ENCODE measurements at regions not wholly inside any gene's neighbourhood (a gene's known extent, or its start where the extent isn't known, plus 50 kb on each side); places are given as distances from the start of the nearest gene placed in this dataset.
A peak's percentile ranks its signal among the peaks of the same experiment; 100 is the strongest.

DNA sequence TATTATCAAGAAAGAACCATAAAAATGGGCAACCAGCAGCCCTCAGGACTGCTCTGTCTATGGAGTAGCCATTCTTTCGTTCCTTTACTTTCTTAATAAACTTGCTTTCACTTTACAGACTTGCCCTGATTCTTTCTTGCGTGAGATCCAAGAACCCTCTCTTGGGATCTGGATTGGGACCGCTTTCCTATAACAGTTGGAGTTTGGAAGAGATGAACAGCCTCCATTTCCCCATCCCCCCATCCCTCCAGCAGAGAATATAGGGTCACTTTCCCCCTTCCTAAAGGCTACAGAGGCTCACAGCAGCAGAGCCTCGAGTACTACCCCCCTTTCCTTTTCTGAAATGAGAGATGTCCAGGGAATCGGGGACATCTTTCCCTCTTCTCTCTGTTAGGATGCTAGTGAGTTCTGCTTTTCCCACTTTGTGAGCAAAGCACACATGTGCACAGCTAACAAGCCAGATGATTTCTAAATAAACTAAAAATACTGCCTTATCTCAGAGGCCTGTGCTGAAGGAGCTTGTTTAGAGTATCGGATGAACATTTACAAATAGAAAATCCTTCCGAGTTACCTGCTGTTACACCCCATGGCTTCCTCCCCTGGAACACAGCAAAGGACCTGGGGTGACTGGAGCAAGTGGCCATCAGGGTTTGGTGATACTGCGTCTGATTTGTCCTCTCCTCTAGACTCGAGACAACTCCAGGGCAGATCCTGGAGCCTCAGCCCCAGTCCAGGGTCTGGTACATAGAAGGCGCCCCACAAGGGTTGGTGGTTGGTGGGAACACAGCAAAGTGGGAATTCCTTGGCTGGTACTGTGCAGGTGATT is 144.2 kb downstream of the SLC38A6 start:
- intact Hi-C loops (cut with micrococcal nuclease) = no loop called here
- no peaks in the 10 kb centered on the region for H3K36me3 ChIP-seq (ENCODE audit: control insufficient read depth, insufficient read depth, low read length)
- H3K9me3 ChIP-seq (ENCODE audit: control insufficient read depth, insufficient read depth, low read length) = no peaks in the 10 kb centered on the region
- H3K27me3 ChIP-seq (ENCODE audit: control insufficient read depth, insufficient read depth, low read length) = no peaks in the 10 kb centered on the region
- Mint-ChIP-seq H3K9me3 (no peaks in the 10 kb centered on the region), H3K36me3 (no peaks in the 10 kb centered on the region), H3K4me3 (no peak overlapping the region), H3K27me3 (ENCODE audit: low read depth in 2 of 2) (peaks cover 3 to 11% of the 10 kb centered on the region in 2 donors), H3K27ac (no peak overlapping the region), H3K4me1 (no peaks in the 10 kb centered on the region)
- H3K4me3 ChIP-seq (ENCODE audit: low read length) = no peak overlapping the region
- DNase-seq (no peak), ATAC-seq (no peak)
- H3K27ac ChIP-seq (ENCODE audit: low read length) = no peak overlapping the region
- 82% methylated on average over 7 of the region's 10 CpGs for WGBS (ENCODE audit: insufficient coverage)
- TF ChIP-seq, protein P1, sequence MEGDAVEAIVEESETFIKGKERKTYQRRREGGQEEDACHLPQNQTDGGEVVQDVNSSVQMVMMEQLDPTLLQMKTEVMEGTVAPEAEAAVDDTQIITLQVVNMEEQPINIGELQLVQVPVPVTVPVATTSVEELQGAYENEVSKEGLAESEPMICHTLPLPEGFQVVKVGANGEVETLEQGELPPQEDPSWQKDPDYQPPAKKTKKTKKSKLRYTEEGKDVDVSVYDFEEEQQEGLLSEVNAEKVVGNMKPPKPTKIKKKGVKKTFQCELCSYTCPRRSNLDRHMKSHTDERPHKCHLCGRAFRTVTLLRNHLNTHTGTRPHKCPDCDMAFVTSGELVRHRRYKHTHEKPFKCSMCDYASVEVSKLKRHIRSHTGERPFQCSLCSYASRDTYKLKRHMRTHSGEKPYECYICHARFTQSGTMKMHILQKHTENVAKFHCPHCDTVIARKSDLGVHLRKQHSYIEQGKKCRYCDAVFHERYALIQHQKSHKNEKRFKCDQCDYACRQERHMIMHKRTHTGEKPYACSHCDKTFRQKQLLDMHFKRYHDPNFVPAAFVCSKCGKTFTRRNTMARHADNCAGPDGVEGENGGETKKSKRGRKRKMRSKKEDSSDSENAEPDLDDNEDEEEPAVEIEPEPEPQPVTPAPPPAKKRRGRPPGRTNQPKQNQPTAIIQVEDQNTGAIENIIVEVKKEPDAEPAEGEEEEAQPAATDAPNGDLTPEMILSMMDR (IDR thresholded peaks at IDR 0.05) = no peak
- H3K4me1 ChIP-seq (ENCODE audit: control insufficient read depth, insufficient read depth, low read length) = no peaks in the 10 kb centered on the region

DNA sequence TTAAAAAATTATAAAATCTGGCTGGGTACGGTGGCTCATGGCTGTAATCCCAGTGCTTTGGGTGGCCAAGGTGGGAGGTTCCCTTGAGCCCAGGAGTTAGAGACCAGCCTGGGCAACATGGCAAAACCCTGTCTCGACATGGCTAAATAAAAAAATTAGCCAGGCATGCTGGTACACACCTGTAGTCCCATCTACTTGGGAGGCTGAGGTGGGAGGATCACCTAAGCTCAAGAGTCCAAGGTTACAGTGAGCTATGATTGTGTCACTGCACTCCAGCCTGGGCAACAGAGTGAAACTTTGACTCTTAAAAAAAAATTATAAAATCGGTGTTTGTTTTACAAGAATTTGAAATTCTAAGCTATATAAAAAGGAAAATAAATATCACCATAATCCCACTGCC is 141.8 kb downstream of the SLC38A6 start:
- no peak overlapping the region for H3K4me3 ChIP-seq (ENCODE audit: low read length)
- H3K27me3 ChIP-seq (ENCODE audit: control insufficient read depth, insufficient read depth, low read length) = no peaks in the 10 kb centered on the region
- H3K4me1 Mint-ChIP-seq = no peaks in the 10 kb centered on the region
- TF ChIP-seq, protein P1 (IDR thresholded peaks at IDR 0.05) = no peak
- no peak for DNase-seq
- ATAC-seq = no peak
- no peak overlapping the region for H3K27ac ChIP-seq (ENCODE audit: low read length)
- intact Hi-C loops (cut with micrococcal nuclease) = no loop called here
- WGBS (ENCODE audit: insufficient coverage) = 88% methylated on average over 2 of the region's 3 CpGs
- H3K36me3 Mint-ChIP-seq = no peaks in the 10 kb centered on the region
- H3K27ac Mint-ChIP-seq = no peak overlapping the region
- H3K4me3 Mint-ChIP-seq = no peak overlapping the region
- H3K9me3 Mint-ChIP-seq = no peaks in the 10 kb centered on the region
- no peaks in the 10 kb centered on the region for H3K36me3 ChIP-seq (ENCODE audit: control insufficient read depth, insufficient read depth, low read length)
- H3K27me3 Mint-ChIP-seq (ENCODE audit: low read depth in 2 of 2) = peaks cover 3 to 13% of the 10 kb centered on the region in 2 donors
- no peaks in the 10 kb centered on the region for H3K4me1 ChIP-seq (ENCODE audit: control insufficient read depth, insufficient read depth, low read length)
- H3K9me3 ChIP-seq (ENCODE audit: control insufficient read depth, insufficient read depth, low read length) = no peaks in the 10 kb centered on the region

DNA sequence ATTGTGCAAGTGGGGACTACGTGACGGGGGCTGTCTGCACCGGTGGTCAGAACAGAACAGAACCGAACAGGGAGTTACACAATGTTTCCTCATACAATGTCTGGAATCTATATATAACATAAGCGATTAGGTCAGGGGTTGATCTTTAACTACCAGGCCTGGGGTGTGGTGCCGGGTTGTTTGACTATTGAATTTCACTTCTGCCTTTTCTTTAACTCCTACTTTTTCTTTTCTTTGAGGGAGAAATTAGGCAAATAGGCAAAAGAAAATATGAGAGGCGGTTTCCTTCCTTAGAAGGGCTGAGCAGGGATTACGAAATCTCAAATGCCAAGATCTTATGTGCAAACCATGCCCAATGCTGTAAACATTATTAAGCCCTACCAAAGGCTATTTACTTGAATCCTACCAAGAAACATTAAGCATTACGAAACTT is 140.3 kb downstream of the SLC38A6 start:
- no peaks in the 10 kb centered on the region for H3K4me1 ChIP-seq (ENCODE audit: control insufficient read depth, insufficient read depth, low read length)
- H3K9me3 ChIP-seq (ENCODE audit: control insufficient read depth, insufficient read depth, low read length) = no peaks in the 10 kb centered on the region
- H3K27ac Mint-ChIP-seq = no peak overlapping the region
- 95% methylated on average over 7 of the region's 9 CpGs for WGBS (ENCODE audit: insufficient coverage)
- TF ChIP-seq, protein P1 (IDR thresholded peaks at IDR 0.05) = no peak
- H3K27ac ChIP-seq (ENCODE audit: low read length) = no peak overlapping the region
- no peak for DNase-seq
- H3K4me1 Mint-ChIP-seq = no peaks in the 10 kb centered on the region
- no peak for ATAC-seq
- H3K27me3 ChIP-seq (ENCODE audit: control insufficient read depth, insufficient read depth, low read length) = no peaks in the 10 kb centered on the region
- intact Hi-C loops (cut with micrococcal nuclease) = no loop called here
- no peaks in the 10 kb centered on the region for H3K36me3 Mint-ChIP-seq
- no peak overlapping the region for H3K4me3 Mint-ChIP-seq
- peaks cover 0 to 2% of the 10 kb centered on the region in 2 donors for H3K9me3 Mint-ChIP-seq
- no peak overlapping the region for H3K4me3 ChIP-seq (ENCODE audit: low read length)
- no peaks in the 10 kb centered on the region for H3K36me3 ChIP-seq (ENCODE audit: control insufficient read depth, insufficient read depth, low read length)
- H3K27me3 Mint-ChIP-seq (ENCODE audit: low read depth in 2 of 2) = peaks cover 3 to 20% of the 10 kb centered on the region in 2 donors

DNA sequence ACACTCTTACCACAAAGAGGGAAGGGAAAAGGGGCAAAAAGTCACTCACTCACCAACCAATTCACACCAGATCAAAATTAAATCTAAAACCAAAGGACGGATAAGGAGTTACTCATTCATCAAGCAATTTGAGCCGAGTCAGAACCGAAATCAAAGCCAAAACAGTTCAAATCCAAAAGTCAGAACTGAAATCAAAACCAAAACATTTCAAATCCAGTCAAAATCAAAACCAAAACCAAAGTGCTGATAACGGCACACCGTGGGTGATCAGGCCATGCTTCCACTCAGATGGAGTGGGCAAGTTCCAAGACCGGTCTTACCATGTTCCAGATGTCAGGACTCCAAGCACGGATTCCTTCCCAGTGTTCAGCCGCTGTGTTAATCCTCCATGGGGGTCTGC is 139.5 kb downstream of the SLC38A6 start:
- Mint-ChIP-seq H3K4me3 (no peak overlapping the region), H3K4me1 (no peaks in the 10 kb centered on the region), H3K9me3 (peaks cover 0 to 2% of the 10 kb centered on the region in 2 donors), H3K27ac (no peak overlapping the region), H3K27me3 (ENCODE audit: low read depth in 2 of 2) (peaks cover 3 to 20% of the 10 kb centered on the region in 2 donors), H3K36me3 (no peaks in the 10 kb centered on the region)
- Histone ChIP-seq H3K27ac (ENCODE audit: low read length) (no peak overlapping the region), H3K9me3 (ENCODE audit: control insufficient read depth, insufficient read depth, low read length) (peaks cover under 1% of the 10 kb centered on the region), H3K36me3 (ENCODE audit: control insufficient read depth, insufficient read depth, low read length) (no peaks in the 10 kb centered on the region), H3K27me3 (ENCODE audit: control insufficient read depth, insufficient read depth, low read length) (no peaks in the 10 kb centered on the region), H3K4me1 (ENCODE audit: control insufficient read depth, insufficient read depth, low read length) (no peaks in the 10 kb centered on the region), H3K4me3 (ENCODE audit: low read length) (no peak overlapping the region)
- intact Hi-C loops (cut with micrococcal nuclease) = no loop called here
- ATAC-seq (no peak), DNase-seq (peak in 1 of 2 donors; percentile 6)
- 83% methylated on average over 8 of the region's 8 CpGs for WGBS (ENCODE audit: insufficient coverage)
- TF ChIP-seq, protein P1 (IDR thresholded peaks at IDR 0.05) = no peak
